IgD-negative memory B cell (primary cell): ENCODE measurements at regions not wholly inside any gene's neighbourhood (a gene's known extent, or its start where the extent isn't known, plus 50 kb on each side); places are given as distances from the start of the nearest gene placed in this dataset.
A peak's percentile ranks its signal among the peaks of the same experiment; 100 is the strongest.
"Not testable (repeated sequence)": the region's sequence is repeated elsewhere in the genome, so short reads cannot be mapped to it uniquely, and the experiment has no call there.

Experiments
- H3K27ac Mint-ChIP-seq, 3 donors: one replicate each; pipeline ENCODE4 v1.8.0; 2020 to 2022; ENCODE audit warnings: mild to moderate bottlenecking in 3 of 3, mixed read lengths in 3 of 3, moderate library complexity in 1 of 3
- H3K27me3 Mint-ChIP-seq: one replicate; pipeline ENCODE4 v1.8.0; 2021; ENCODE audit warnings: mixed read lengths
- H3K36me3 Mint-ChIP-seq: one replicate; pipeline ENCODE4 v1.8.0; 2020; ENCODE audit warnings: mild to moderate bottlenecking, mixed read lengths
- H3K4me1 Mint-ChIP-seq, 3 donors: one replicate each; pipeline ENCODE4 v1.8.0; 2020 to 2022; ENCODE audit warnings: mixed read lengths in 3 of 3, mild to moderate bottlenecking in 1 of 3
- H3K4me3 Mint-ChIP-seq, 4 donors: one replicate each; pipeline ENCODE4 v1.8.0; 2020 to 2022; ENCODE audit warnings: mild to moderate bottlenecking in 4 of 4, mixed read lengths in 4 of 4, moderate library complexity in 3 of 4
- H3K9me3 Mint-ChIP-seq, 3 donors: one replicate each; pipeline ENCODE4 v1.8.0; 2020 to 2021; ENCODE audit warnings: mixed read lengths in 3 of 3, mild to moderate bottlenecking in 1 of 3

- no peaks in the 10 kb centered on the region for H3K9me3 Mint-ChIP-seq
- peak overlapping the region in 3 of 4 donors; percentile 63 to 81 (median 66) for H3K4me3 Mint-ChIP-seq
- peak overlapping the region in 1 of 3 donors; percentile 37 for H3K27ac Mint-ChIP-seq
- H3K36me3 Mint-ChIP-seq = peaks cover 1% of the 10 kb centered on the region
- H3K4me1 Mint-ChIP-seq = peaks cover 5 to 13% (median 5%) of the 10 kb centered on the region in 3 donors
- H3K27me3 Mint-ChIP-seq = no peaks in the 10 kb centered on the region
These were observed 69.7 kb upstream of the C1QTNF9B start for GRCh38 chr13:23966691-23967615.

- H3K4me3 Mint-ChIP-seq, H3K27me3 Mint-ChIP-seq, H3K36me3 Mint-ChIP-seq, H3K9me3 Mint-ChIP-seq, H3K27ac Mint-ChIP-seq: not testable (repeated sequence)
- H3K4me1 Mint-ChIP-seq = peaks cover 5 to 13% (median 5%) of the 10 kb centered on the region in 3 donors
These were observed 70.5 kb upstream of the C1QTNF9B start for GRCh38 chr13:23967792-23968191.

DNA sequence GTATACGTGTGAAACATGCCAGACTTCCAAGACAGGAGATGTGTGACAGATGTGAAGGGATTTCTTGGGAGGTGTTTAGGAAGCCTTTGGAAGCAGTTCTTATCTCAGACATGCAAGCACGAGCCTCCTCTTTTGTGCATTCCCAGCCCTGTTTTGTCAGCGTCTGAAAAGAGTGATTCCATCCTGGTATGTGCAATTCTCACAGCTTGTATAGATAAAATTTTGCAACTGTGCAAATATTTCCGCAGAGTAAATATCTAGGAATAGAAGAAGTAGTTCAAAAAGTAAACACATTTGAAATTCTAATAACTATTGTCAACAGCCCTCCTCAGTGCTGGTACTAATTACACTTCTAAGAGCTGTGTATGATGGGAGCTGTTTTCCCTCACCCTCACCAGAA is 72.3 kb upstream of the C1QTNF9B start:
- Mint-ChIP-seq H3K9me3 (no peaks in the 10 kb centered on the region), H3K4me3 (no peak overlapping the region), H3K27me3 (no peaks in the 10 kb centered on the region), H3K4me1 (peaks cover 5 to 11% (median 5%) of the 10 kb centered on the region in 3 donors), H3K27ac (no peak overlapping the region), H3K36me3 (peaks cover 1% of the 10 kb centered on the region)

- Mint-ChIP-seq H3K36me3 (no peaks in the 10 kb centered on the region), H3K27ac (peak overlapping the region; percentile 70 to 86 (median 84)), H3K27me3 (peaks cover 32% of the 10 kb centered on the region), H3K9me3 (peaks cover 0 to 3% (median 0%) of the 10 kb centered on the region in 3 donors), H3K4me3 (peak overlapping the region; percentile 79 to 94 (median 84)), H3K4me1 (peaks cover 5 to 8% (median 8%) of the 10 kb centered on the region in 3 donors)
These were observed 82.3 kb upstream of the C1QTNF9B start for GRCh38 chr13:23979361-23980159.

DNA sequence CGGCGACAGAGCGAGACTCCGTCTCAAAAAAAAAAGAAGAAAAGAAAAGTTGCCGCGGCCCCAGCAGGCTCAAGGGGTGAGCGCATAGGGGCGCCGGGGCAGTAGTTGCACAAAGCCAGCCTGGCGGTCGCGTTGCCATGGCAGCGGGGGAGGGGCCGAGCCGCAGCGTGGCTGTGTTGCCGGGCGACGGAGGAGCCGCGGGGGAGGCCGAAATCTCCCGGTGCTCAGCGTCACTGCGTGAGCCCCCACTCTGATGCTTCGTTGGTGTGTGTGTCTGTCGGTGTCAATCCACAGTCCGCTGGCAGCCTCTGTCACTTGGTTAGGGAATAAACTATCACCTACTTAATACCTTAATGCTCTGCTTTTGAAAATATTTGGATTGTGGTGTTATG is 82.9 kb upstream of the C1QTNF9B start:
- Mint-ChIP-seq H3K27ac (peak overlapping the region; percentile 70 to 86 (median 84)), H3K4me1 (peaks cover 5 to 8% (median 8%) of the 10 kb centered on the region in 3 donors), H3K9me3 (peaks cover 0 to 3% (median 0%) of the 10 kb centered on the region in 3 donors), H3K4me3 (peak overlapping the region; percentile 79 to 94 (median 84)), H3K36me3 (no peaks in the 10 kb centered on the region), H3K27me3 (peaks cover 32% of the 10 kb centered on the region)

- Mint-ChIP-seq H3K27me3 (peaks cover 39% of the 10 kb centered on the region), H3K4me1 (peaks cover 5 to 8% (median 8%) of the 10 kb centered on the region in 3 donors), H3K4me3 (no peak overlapping the region), H3K27ac (no peak overlapping the region), H3K9me3 (peaks cover 0 to 3% (median 0%) of the 10 kb centered on the region in 3 donors), H3K36me3 (no peaks in the 10 kb centered on the region)
These were observed 86.4 kb upstream of the C1QTNF9B start for GRCh38 chr13:23983671-23984070.

GRCh38 chr13:23984546-23984945 is 87.2 kb upstream of the C1QTNF9B start:
- no peak overlapping the region for H3K27ac Mint-ChIP-seq
- peaks cover 0 to 3% (median 0%) of the 10 kb centered on the region in 3 donors for H3K9me3 Mint-ChIP-seq
- H3K36me3 Mint-ChIP-seq = no peaks in the 10 kb centered on the region
- no peak overlapping the region for H3K4me3 Mint-ChIP-seq
- peaks cover 33% of the 10 kb centered on the region for H3K27me3 Mint-ChIP-seq
- peaks cover 5 to 8% (median 6%) of the 10 kb centered on the region in 3 donors for H3K4me1 Mint-ChIP-seq

- no peak overlapping the region for H3K4me3 Mint-ChIP-seq
- H3K4me1 Mint-ChIP-seq = peaks cover 1 to 4% (median 4%) of the 10 kb centered on the region in 3 donors
- H3K27ac Mint-ChIP-seq = no peak overlapping the region
- H3K36me3 Mint-ChIP-seq = peaks cover under 1% of the 10 kb centered on the region
- peaks cover 30% of the 10 kb centered on the region for H3K27me3 Mint-ChIP-seq
- H3K9me3 Mint-ChIP-seq = peaks cover 0 to 2% (median 0%) of the 10 kb centered on the region in 3 donors
These were observed 87.8 kb upstream of the C1QTNF9B start for GRCh38 chr13:23985060-23985459.

- no peaks in the 10 kb centered on the region for H3K4me1 Mint-ChIP-seq
- peaks cover 30% of the 10 kb centered on the region for H3K27me3 Mint-ChIP-seq
- H3K36me3 Mint-ChIP-seq = peaks cover 4% of the 10 kb centered on the region
- no peak overlapping the region for H3K4me3 Mint-ChIP-seq
- no peak overlapping the region for H3K27ac Mint-ChIP-seq
- peaks cover 0 to 1% (median 0%) of the 10 kb centered on the region in 3 donors for H3K9me3 Mint-ChIP-seq
These were observed 88.5 kb upstream of the C1QTNF9B start for GRCh38 chr13:23985839-23986238.

DNA sequence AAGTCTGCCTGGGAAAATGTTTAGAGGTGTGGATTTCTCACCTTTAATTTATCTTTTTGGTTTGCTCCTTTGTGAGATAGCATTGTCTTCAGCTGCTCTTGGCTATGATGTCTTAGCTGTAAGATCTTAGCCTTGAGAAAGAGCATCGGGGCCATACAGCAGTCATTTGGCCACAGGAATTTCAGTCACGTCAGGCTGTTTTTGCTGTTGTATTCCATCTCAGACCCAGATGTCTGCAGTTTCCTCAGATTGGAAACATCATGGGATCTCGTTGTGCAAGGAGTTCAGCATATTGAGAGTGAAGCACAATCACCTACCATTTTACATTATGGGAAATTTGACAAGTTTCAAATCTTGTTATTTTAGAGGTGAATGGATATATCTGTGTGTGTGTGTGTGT is 89.3 kb upstream of the C1QTNF9B start:
- H3K4me3 Mint-ChIP-seq = no peak overlapping the region
- peaks cover 30% of the 10 kb centered on the region for H3K27me3 Mint-ChIP-seq
- H3K36me3 Mint-ChIP-seq = peaks cover 4% of the 10 kb centered on the region
- H3K4me1 Mint-ChIP-seq = no peaks in the 10 kb centered on the region
- no peak overlapping the region for H3K27ac Mint-ChIP-seq
- peaks cover 0 to 1% (median 0%) of the 10 kb centered on the region in 3 donors for H3K9me3 Mint-ChIP-seq

GRCh38 chr13:23987331-23987894 is 90.1 kb upstream of the C1QTNF9B start:
- H3K27ac Mint-ChIP-seq = no peak overlapping the region
- H3K4me1 Mint-ChIP-seq = no peaks in the 10 kb centered on the region
- H3K9me3 Mint-ChIP-seq = peaks cover 0 to 1% (median 0%) of the 10 kb centered on the region in 3 donors
- peaks cover 30% of the 10 kb centered on the region for H3K27me3 Mint-ChIP-seq
- no peak overlapping the region for H3K4me3 Mint-ChIP-seq
- H3K36me3 Mint-ChIP-seq = peaks cover 4% of the 10 kb centered on the region

- H3K27me3 Mint-ChIP-seq = peaks cover 22% of the 10 kb centered on the region
These were observed 91.3 kb upstream of the C1QTNF9B start for GRCh38 chr13:23988546-23989122.

GRCh38 chr13:23990455-23990854 is 93.2 kb upstream of the C1QTNF9B start:
- peaks cover 17% of the 10 kb centered on the region for H3K27me3 Mint-ChIP-seq
- no peaks in the 10 kb centered on the region for H3K4me1 Mint-ChIP-seq
- no peak overlapping the region for H3K4me3 Mint-ChIP-seq
- H3K9me3 Mint-ChIP-seq = no peaks in the 10 kb centered on the region
- H3K36me3 Mint-ChIP-seq = peaks cover 4% of the 10 kb centered on the region
- H3K27ac Mint-ChIP-seq = no peak overlapping the region

More at GRCh38 chr13:23988546-23989122, 91.3 kb upstream of the C1QTNF9B start:
- Mint-ChIP-seq H3K4me3 (no peak overlapping the region), H3K4me1 (no peaks in the 10 kb centered on the region), H3K36me3 (peaks cover 4% of the 10 kb centered on the region), H3K27ac (no peak overlapping the region), H3K9me3 (no peaks in the 10 kb centered on the region)

DNA sequence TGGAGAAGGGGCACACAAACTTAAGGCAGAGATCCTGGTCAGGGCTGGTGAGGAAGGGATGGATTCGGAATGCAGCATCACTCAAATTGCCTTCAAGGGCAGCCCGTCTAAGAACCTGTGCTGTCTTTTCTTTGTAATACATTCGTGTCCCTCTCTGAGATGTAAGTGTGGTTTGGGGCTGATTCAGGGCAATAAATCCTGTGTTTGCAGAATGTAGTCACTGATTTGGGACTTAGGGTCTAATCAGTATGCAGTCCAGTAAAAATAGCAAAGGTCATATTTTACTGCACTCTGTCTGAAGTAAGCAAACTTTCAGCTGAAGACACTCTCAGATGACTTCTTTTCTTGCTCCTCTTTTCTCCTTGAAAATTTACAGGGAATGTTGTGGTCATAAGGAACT is 93.8 kb upstream of the C1QTNF9B start:
- H3K27me3 Mint-ChIP-seq = peaks cover 13% of the 10 kb centered on the region
- peaks cover 0 to 1% (median 0%) of the 10 kb centered on the region in 3 donors for H3K4me1 Mint-ChIP-seq
- H3K36me3 Mint-ChIP-seq = peaks cover 4% of the 10 kb centered on the region
- H3K27ac Mint-ChIP-seq = no peak overlapping the region
- no peak overlapping the region for H3K4me3 Mint-ChIP-seq
- no peaks in the 10 kb centered on the region for H3K9me3 Mint-ChIP-seq
